NCI-H82 treated with DMSO at 0.1 percent for 48 hours (cell line): ENCODE measurements at regions not wholly inside any gene's neighbourhood (a gene's known extent, or its start where the extent isn't known, plus 50 kb on each side); places are given as distances from the start of the nearest gene placed in this dataset.

Experiments
- DNase-seq: peaks from one replicate; lab custom pipeline; 2025; ENCODE audit not compliant: unreplicated experiment; lab: John Stamatoyannopoulos, UW

GRCh38 chr13:103130681-103131210 is 64.5 kb upstream of the SLC10A2 start:
- DNase-seq, result no peak

- no peak for DNase-seq
Measured at GRCh38 chr13:103130146-103130545, 63.9 kb upstream of the SLC10A2 start.
